HG03135 (cell line): ENCODE measurements at regions not wholly inside any gene's neighbourhood (a gene's known extent, or its start where the extent isn't known, plus 50 kb on each side); places are given as distances from the start of the nearest gene placed in this dataset.

Source experiments
- ATAC-seq: cut with Tn5 transposase; IDR thresholded peaks from one replicate; pipeline ENCODE4 v1.9.1; 2021; ENCODE audit warnings: mild to moderate bottlenecking, moderate library complexity; ENCODE audit not compliant: unreplicated experiment

GRCh38 chr5:7330256-7330655, 65.7 kb upstream of the ADCY2 start:
- ATAC-seq, result no peak

- ATAC-seq, result no peak
Measured at GRCh38 chr5:7331131-7331530, 64.8 kb upstream of the ADCY2 start.
